Breast epithelium (tissue), 3 donors: ENCODE measurements at regions not wholly inside any gene's neighbourhood (a gene's known extent, or its start where the extent isn't known, plus 50 kb on each side); places are given as distances from the start of the nearest gene placed in this dataset.

ENCODE experiments used
- POLR2A ChIP-seq: fragments of 450-650 bp; IDR thresholded peaks from one replicate; pipeline ENCODE4 v1.6.1; 2016; ENCODE audit warnings: antibody characterized with exemption, mild to moderate bottlenecking, moderate library complexity
- TF ChIP-seq, protein P1 (sequence below), 3 donors: fragments of 450-650 bp; IDR thresholded peaks; one replicate each; pipeline ENCODE4 v1.5.1; 2016 to 2017; ENCODE audit warnings: antibody characterized with exemption in 3 of 3, mild to moderate bottlenecking in 3 of 3, moderate library complexity in 3 of 3

GRCh38 chr15:47565949-47566348 lies 151.4 kb upstream of the SEMA6D start:
- TF ChIP-seq, protein P1, sequence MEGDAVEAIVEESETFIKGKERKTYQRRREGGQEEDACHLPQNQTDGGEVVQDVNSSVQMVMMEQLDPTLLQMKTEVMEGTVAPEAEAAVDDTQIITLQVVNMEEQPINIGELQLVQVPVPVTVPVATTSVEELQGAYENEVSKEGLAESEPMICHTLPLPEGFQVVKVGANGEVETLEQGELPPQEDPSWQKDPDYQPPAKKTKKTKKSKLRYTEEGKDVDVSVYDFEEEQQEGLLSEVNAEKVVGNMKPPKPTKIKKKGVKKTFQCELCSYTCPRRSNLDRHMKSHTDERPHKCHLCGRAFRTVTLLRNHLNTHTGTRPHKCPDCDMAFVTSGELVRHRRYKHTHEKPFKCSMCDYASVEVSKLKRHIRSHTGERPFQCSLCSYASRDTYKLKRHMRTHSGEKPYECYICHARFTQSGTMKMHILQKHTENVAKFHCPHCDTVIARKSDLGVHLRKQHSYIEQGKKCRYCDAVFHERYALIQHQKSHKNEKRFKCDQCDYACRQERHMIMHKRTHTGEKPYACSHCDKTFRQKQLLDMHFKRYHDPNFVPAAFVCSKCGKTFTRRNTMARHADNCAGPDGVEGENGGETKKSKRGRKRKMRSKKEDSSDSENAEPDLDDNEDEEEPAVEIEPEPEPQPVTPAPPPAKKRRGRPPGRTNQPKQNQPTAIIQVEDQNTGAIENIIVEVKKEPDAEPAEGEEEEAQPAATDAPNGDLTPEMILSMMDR (IDR thresholded peaks at IDR 0.05), result no peak
- TF ChIP-seq POLR2A, result no peak
